Spleen (tissue), 11 donors: ENCODE measurements at regions not wholly inside any gene's neighbourhood (a gene's known extent, or its start where the extent isn't known, plus 50 kb on each side); places are given as distances from the start of the nearest gene placed in this dataset.

Source experiments
- DNase-seq: peaks from one replicate; pipeline ENCODE4 v3.0.0-alpha.2; 2020
- H3K27ac ChIP-seq, 8 donors: fragments of 200-600 bp; sonication (generic) in 7 of 8; 1 replicate in 4 of 8; 2 replicates in 4 of 8; pipeline versions ENCODE4 v1.5.0 to v1.8.0; 2016 to 2021; ENCODE audit warnings: inconsistent platforms in 4 of 8, mild to moderate bottlenecking in 4 of 8, moderate library complexity in 1 of 8
- H3K27me3 ChIP-seq, 7 donors: fragments of 200-600 bp; sonication (generic) in 6 of 7; replicated peaks in 1 of 7; 1 replicate in 4 of 7; 2 replicates in 3 of 7; pipeline versions ENCODE4 v1.5.0 to v1.8.0; 2016 to 2021; ENCODE audit warnings: inconsistent platforms in 3 of 7, mild to moderate bottlenecking in 1 of 7
- H3K36me3 ChIP-seq, 6 donors: fragments of 200-600 bp; sonication (generic) in 5 of 6; 1 replicate in 4 of 6; 2 replicates in 2 of 6; pipeline versions ENCODE4 v1.5.0 to v1.8.0; 2016 to 2021; ENCODE audit warnings: inconsistent platforms in 2 of 6
- H3K4me1 ChIP-seq, 6 donors: fragments of 200-600 bp; sonication (generic) in 5 of 6; 1 replicate in 3 of 6; 2 replicates in 3 of 6; pipeline versions ENCODE4 v1.5.0 to v1.8.0; 2016 to 2021; ENCODE audit warnings: inconsistent platforms in 3 of 6
- H3K4me3 ChIP-seq, 8 donors: fragments of 200-600 bp; sonication (generic) in 7 of 8; 1 replicate in 4 of 8; 2 replicates in 4 of 8; pipeline versions ENCODE4 v1.5.0 to v1.8.0; 2016 to 2021; ENCODE audit warnings: inconsistent platforms in 4 of 8, mild to moderate bottlenecking in 4 of 8, moderate library complexity in 2 of 8
- H3K9me3 ChIP-seq, 8 donors: fragments of 200-600 bp; sonication (generic) in 7 of 8; 1 replicate in 4 of 8; 2 replicates in 4 of 8; pipeline versions ENCODE4 v1.5.0 to v1.8.0; 2016 to 2021; ENCODE audit warnings: inconsistent platforms in 4 of 8
- CTCF ChIP-seq, 11 experiments: fragments of 200-600 bp in 7 of 11; fragments of 450-650 bp in 4 of 11; sonication (generic) in 4 of 11; IDR thresholded peaks in 8 of 11; conservative IDR thresholded peaks in 3 of 11; 1 replicate in 7 of 11; 2 replicates in 4 of 11; pipeline versions ENCODE4 v1.4.0 to v1.8.0; 2016 to 2021; ENCODE audit warnings: antibody characterized with exemption in 11 of 11, inconsistent platforms in 4 of 11, mild to moderate bottlenecking in 1 of 11
- POLR2A ChIP-seq, 3 donors: fragments of 450-650 bp; IDR thresholded peaks; one replicate each; pipeline ENCODE4 v1.5.1; 2017; ENCODE audit warnings: antibody characterized with exemption in 3 of 3, mild to moderate bottlenecking in 1 of 3
- POLR2AphosphoS5 ChIP-seq, 3 donors: sonication (generic); formaldehyde crosslinking; IDR thresholded peaks; one replicate each; pipeline ENCODE4 v1.5.1; 2017; ENCODE audit warnings: antibody characterized with exemption in 3 of 3
- WGBS, 5 donors: extraction: QIAGEN DNeasy Blood & Tissue Kit in 3 of 5; methylation state at CpG; one replicate each; pipeline versions ENCODE4 v1.1.5 to v1.1.7; 2013 to 2018; 5-methylcytosine and 5-hydroxymethylcytosine counted together
- intact Hi-C: fragments of 100-400 bp; cut with DNase I; formaldehyde crosslinking; loops from one replicate; pipeline ENCODE4 v1.15.0; 2023; ENCODE audit warnings: low total_unique reads
- donor health status: healthy with polysubstance abuse.
- donor health status: DM: no; HTN: no; CAD: no; lungs with moderate emphysema.
- donor health status: DM: no; HTN: no; CAD: no.
- donor health status: Bipolar disorder and iron deficiency.
- donor health status: healthy.
- donor health status: DM: no; HTN: no; CAD: no.
- donor health status: DM: yes; HTN: yes; CAD: no.

DNA sequence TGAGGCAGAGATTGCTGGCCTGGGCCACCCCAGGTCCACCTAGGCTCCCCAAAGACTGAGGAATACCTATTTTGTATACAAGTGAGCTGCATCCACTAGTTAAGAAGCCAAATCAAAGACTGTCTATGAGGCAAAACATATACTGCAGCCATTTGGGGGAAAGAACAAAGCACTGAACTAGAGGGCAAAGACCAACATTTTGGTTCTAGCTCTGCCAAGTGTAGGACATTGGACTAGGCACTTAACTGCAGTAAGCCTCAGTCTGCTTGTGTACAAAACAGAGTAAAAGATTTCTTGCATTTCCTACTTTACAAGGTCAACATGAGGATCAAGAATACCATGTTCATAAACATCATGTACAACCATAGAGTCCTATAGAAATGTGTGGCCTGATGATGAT, 94.8 kb upstream of the CYP1B1 start:
- TF ChIP-seq CTCF (IDR thresholded peaks at IDR 0.05 in 8 of 11, conservative IDR thresholded peaks at IDR 0.05 in 3 of 11), result no peak
- TF ChIP-seq POLR2A (IDR thresholded peaks at IDR 0.05), result no peak
- no peak for TF ChIP-seq POLR2AphosphoS5 (IDR thresholded peaks at IDR 0.05)
- intact Hi-C loops, result no loop called here
- H3K36me3 ChIP-seq, result no peaks in the 10 kb centered on the region
- H3K27ac ChIP-seq, result peak overlapping the region in 2 of 8 donors; percentile 14 to 20
- H3K4me3 ChIP-seq, result no peak overlapping the region
- DNase-seq, result no peak
- H3K4me1 ChIP-seq, result peaks cover 0 to 33% (median 9%) of the 10 kb centered on the region in 6 donors
- H3K27me3 ChIP-seq, result no peaks in the 10 kb centered on the region
- H3K9me3 ChIP-seq, result peaks cover 0 to 6% (median 0%) of the 10 kb centered on the region in 8 donors

DNA sequence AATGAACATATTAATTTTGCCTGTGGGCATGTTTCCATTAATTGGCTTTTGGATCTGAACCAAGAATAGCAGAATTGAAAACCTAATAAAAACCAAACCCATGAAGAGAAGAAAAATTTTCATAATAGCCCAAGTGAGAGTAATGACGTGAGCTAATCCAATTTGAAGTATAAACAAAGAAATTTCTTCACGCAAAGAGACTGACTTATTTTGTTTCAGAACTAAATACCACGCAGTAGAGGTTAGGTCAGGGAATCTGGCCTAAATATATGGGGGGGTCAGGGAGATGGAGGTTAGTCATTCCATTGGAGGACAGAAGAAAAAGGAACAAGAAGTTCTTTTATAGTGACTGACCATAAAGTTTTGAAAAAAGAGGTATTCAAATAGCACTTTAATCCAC, 94.1 kb upstream of the CYP1B1 start:
- intact Hi-C loops, result no loop called here
- TF ChIP-seq CTCF (IDR thresholded peaks at IDR 0.05 in 8 of 11, conservative IDR thresholded peaks at IDR 0.05 in 3 of 11) (no peak), POLR2AphosphoS5 (IDR thresholded peaks at IDR 0.05) (no peak), POLR2A (IDR thresholded peaks at IDR 0.05) (no peak)
- Histone ChIP-seq H3K27me3 (no peaks in the 10 kb centered on the region), H3K9me3 (peaks cover 0 to 6% (median 0%) of the 10 kb centered on the region in 8 donors), H3K4me1 (peaks cover 0 to 27% (median 8%) of the 10 kb centered on the region in 6 donors), H3K36me3 (no peaks in the 10 kb centered on the region), H3K4me3 (no peak overlapping the region), H3K27ac (peak overlapping the region in 2 of 8 donors; percentile 14 to 20)
- 80 to 91% (median 91%) methylated on average over 3 of the region's 3 CpGs for WGBS, 5 donors
- no peak for DNase-seq

DNA sequence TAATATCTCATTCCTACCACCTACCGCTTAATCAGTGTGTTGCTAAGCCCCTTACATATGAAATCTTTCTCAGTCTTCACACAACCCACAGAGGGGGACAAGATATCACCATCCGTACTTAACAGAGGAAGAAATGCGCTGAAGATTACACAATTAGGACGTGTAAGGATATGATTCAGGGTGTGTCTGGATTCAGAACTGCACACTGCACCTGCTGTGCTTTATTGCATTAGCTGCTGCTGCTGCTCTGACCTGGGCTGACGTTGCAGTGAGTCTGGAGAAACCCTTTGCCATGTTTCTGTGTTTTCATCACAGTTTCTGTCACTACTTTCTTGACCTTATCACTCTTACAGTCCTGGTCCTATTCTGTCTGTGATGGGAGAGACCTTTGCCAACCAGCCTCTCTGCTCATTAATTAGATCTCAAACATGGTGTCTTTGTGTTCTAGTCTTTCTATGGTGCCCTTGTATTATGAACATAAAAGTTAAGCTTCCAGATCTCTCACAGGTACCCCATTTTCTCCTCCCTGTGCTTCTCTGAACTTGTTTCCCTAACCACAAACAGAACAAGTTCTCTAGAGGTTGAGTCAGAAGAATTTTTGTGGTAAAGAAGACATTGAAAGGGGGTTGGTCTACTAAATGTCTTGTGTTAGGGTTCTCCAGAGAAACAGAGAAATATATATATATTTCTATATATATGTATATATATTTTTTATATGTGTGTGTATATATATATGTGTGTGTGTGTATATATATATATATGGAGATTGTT, 92.9 kb upstream of the CYP1B1 start:
- no peaks in the 10 kb centered on the region for H3K27me3 ChIP-seq
- TF ChIP-seq POLR2A (IDR thresholded peaks at IDR 0.05), result no peak
- TF ChIP-seq POLR2AphosphoS5 (IDR thresholded peaks at IDR 0.05), result no peak
- no peak for TF ChIP-seq CTCF (IDR thresholded peaks at IDR 0.05 in 8 of 11, conservative IDR thresholded peaks at IDR 0.05 in 3 of 11)
- WGBS, 5 donors, result 55 to 85% (median 74%) methylated on average over 5 of the region's 5 CpGs
- H3K36me3 ChIP-seq, result no peaks in the 10 kb centered on the region
- no peak overlapping the region for H3K4me3 ChIP-seq
- no peak for DNase-seq
- peaks cover 0 to 22% (median 2%) of the 10 kb centered on the region in 6 donors for H3K4me1 ChIP-seq
- peaks cover 0 to 6% (median 0%) of the 10 kb centered on the region in 8 donors for H3K9me3 ChIP-seq
- peak overlapping the region in 3 of 8 donors; percentile 11 to 30 (median 11) for H3K27ac ChIP-seq
- intact Hi-C loops, result no loop called here

DNA sequence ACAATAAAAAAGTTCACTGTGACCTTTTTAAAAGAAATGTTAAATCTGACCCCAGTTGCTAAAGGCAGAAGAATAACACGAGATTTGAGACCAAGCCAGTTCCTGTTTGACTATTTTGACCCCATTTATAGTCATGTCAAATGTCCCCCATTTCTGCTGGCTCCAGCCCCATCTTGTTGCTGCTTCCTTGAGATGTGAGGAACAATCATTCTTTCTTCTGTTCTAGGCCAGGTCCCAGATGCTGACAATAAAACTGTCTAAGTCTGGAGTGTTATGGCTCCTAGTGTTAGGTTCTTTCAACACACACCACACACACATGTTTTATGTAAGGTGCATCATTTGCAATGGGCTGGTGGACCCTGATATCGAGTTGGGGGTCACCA, 92.0 kb upstream of the CYP1B1 start:
- WGBS, 5 donors, result 45 to 82% (median 58%) methylated on average over 2 of the region's 2 CpGs
- intact Hi-C loops, result no loop called here
- H3K9me3 ChIP-seq, result peaks cover 0 to 6% (median 0%) of the 10 kb centered on the region in 8 donors
- no peak overlapping the region for H3K4me3 ChIP-seq
- H3K36me3 ChIP-seq, result no peaks in the 10 kb centered on the region
- no peaks in the 10 kb centered on the region for H3K27me3 ChIP-seq
- peak overlapping the region in 5 of 8 donors; percentile 30 to 62 (median 44) for H3K27ac ChIP-seq
- TF ChIP-seq POLR2A (IDR thresholded peaks at IDR 0.05) (no peak), POLR2AphosphoS5 (IDR thresholded peaks at IDR 0.05) (peak in 1 of 3 donors; percentile 19)
- H3K4me1 ChIP-seq, result peaks cover 0 to 16% (median 0%) of the 10 kb centered on the region in 6 donors
- DNase-seq, result no peak
